Renal cortical epithelial cell (primary cell): ENCODE measurements at regions not wholly inside any gene's neighbourhood (a gene's known extent, or its start where the extent isn't known, plus 50 kb on each side); places are given as distances from the start of the nearest gene placed in this dataset.

Experiments used
- DNase-seq: peaks from one replicate; pipeline ENCODE4 v3.0.0-alpha.2; 2011; ENCODE audit warnings: low read depth

DNA sequence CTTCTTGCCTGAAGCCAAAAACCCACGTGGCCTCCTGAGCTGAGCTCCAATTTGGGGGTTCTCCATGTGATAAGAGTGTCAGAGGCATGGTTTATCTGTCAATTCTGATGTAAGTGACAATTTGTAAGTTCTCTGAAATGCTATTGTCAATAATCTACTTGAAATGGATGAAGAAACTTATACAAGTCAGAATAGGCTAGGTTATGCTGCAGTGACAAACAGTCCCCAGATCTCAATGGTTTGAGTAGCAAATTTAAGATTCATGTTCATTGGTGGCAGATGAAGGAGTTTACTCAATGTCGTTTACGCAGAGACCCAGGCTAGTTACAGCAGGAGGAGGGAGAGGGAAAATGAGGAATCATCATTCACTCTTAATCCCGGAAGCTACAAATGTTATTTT is 352.4 kb downstream of the KIF16B start:
- no peak for DNase-seq

DNA sequence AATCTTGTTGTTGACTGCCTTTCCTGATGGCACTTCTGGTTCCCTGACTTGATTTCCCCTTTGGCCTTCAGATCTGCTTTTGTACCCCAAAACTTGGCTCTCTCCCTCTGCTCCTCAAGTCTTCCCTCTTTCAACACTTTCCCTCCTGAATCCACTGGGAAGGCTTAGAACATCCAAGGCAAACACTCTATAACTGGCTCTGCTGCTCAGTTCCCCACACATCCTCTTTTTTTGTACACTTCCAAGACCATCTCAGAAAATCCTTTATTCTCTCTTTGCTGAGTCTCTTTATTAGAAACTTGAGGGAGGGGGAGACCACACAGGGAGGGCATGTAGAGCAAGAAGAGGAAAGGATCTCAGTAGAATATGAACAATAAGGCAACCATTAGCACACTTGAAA is 354.1 kb downstream of the KIF16B start:
- no peak for DNase-seq

DNA sequence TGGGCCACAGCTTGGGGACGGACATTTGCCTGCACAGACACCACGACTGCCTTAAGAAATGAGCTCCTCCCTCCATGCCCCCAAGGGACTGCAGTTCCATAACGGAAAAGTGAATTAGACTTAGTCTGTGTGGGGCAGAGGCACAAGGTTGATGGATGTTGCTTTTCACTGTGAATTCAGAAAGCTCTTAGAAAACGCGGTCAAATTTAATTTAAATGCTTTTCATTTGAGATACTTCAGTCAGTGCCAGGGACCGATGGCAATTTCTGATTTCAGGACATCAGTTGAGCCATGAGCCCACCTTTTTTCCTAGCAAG is 356.4 kb downstream of the KIF16B start:
- DNase-seq: no peak

DNA sequence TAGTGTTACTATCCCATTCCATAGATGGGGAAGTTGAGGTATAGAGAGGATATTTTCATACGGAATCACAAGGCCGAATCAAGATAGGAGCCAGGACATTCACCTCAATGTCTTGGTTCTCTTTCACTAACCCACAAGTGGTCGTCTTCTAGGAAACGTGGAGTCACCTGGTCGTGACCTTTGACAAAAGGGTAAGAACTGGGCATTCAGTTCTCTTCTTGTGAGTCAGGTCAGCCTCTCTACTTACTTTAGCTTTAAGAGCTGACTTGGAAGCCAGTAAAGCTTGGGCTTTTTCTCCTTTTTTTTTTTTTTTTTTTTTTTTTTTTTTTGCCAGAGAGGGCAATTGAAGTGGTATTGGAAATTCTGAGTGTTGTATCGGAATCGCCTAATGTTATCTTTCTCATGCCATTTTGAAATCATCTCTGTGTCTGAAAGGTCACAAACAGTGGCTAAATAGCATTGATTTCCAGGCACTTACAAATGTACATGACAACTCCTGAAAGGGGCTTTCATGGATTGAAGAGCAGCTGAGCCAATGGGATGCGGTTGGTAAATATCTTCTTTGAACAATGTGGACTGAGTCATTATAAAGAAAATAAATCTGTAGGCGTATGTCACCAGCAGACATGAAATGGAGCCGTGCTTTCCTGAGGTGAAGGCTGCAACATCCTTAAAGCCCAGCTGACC is 356.9 kb downstream of the KIF16B start:
- DNase-seq: no peak

GRCh38 chr20:16215041-16215440 is 358.2 kb downstream of the KIF16B start:
- no peak for DNase-seq

GRCh38 chr20:16212790-16213189 is 360.5 kb downstream of the KIF16B start:
- no peak for DNase-seq

- no peak for DNase-seq
Measured at GRCh38 chr20:16209951-16210361, 363.3 kb downstream of the KIF16B start.

DNA sequence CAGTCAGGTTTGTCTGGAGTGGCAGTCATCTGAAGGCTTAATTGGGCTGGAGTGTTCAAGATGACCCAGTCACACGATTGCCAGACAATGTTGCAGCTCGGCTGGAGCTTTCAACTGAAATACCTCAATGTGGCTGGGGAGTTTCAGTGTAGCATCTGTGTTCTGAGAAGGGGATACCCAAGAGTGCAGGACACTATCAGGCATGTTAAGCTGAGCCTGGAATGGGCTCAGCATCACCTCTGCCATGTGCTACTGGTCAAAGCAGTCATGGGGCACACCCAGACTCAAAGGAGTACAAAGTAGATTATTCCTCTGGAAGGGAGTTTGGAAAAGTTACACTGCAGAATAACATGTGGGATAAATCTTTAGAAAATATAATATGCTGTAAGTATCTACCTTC is 363.9 kb downstream of the KIF16B start:
- no peak for DNase-seq

DNA sequence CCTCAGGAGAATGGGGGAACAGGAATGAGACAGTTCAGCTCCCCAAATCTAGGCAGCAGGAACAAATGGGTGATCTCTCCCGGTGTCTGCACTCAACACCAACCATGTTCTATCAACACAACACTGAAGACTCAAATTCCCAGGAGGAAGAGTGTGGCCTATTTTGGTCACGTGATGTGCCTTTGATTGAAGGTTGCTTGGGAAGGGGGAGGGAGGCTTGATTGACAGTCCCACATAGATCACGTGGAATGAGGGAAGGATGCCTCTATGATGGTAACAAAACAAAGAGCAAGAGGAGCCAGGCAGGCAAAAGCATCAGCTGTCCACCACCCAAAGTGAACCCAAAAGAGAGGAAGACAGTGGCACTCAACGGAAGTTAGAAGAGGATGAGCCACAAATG is 364.8 kb downstream of the KIF16B start:
- DNase-seq: no peak

- DNase-seq: no peak
Measured at GRCh38 chr20:16206817-16207216, 366.4 kb downstream of the KIF16B start.

DNA sequence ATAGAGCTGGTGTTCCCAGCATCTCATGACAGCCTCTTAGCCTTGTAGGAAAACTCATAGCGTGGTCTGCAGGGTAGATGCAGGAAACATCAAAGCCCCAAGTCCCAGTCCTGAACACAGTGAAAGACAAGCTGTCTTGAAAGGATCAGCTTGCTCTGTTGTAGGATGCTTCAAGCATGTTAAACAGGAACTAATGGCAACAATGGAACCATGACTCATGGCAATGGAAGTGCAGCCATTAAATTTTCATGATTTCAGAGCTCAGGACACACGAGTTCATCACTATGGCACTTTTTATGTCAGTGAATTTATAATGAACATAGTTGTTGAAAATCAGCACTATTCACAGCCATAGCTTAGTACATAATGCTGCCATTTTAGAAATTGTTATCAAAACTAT is 367.7 kb downstream of the KIF16B start:
- peak; percentile 54 for DNase-seq

GRCh38 chr20:16203096-16203495 is 370.2 kb downstream of the KIF16B start:
- no peak for DNase-seq

DNA sequence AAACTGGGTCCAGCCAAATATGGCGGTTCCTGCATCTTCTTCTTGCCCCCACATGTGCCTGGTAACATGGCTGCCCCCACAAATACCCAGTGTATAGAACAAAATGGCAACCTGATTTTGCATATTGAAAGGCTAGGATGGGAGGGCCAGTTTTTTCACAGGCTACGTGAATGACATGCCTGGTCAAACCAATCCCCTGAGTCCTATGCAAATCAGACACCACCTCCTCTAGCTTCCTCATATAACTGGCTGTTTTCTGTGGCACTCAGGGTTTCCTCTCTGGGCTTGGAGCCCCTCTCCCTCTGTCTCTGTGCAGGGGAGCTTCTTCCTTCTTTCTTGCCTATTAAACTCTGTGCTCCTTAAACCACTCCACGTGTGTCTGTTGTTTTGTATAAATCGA is 372.1 kb downstream of the KIF16B start:
- DNase-seq: no peak

GRCh38 chr20:16197696-16198095 is 375.6 kb downstream of the KIF16B start:
- DNase-seq: no peak

DNA sequence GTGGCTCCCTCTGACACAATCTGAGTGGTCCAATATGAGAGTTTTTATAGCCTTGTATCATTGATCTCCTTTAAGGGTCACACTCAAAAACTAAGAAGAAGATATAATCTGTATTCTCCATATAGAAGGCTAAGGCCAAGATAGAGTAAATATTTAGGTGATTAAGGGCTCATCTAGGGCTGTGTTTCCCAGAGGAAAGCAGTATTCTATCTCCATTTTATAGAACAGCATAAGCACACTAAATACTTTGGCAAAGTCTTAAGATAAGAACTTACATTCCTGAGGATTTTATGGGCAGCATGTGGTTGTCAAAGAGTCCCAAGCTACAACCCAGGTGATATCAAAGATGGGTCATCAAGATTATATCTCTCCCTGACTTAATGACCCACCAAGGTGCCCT is 377.6 kb downstream of the KIF16B start:
- DNase-seq: no peak

- no peak for DNase-seq
Measured at GRCh38 chr20:16194617-16195360, 378.5 kb downstream of the KIF16B start.

DNA sequence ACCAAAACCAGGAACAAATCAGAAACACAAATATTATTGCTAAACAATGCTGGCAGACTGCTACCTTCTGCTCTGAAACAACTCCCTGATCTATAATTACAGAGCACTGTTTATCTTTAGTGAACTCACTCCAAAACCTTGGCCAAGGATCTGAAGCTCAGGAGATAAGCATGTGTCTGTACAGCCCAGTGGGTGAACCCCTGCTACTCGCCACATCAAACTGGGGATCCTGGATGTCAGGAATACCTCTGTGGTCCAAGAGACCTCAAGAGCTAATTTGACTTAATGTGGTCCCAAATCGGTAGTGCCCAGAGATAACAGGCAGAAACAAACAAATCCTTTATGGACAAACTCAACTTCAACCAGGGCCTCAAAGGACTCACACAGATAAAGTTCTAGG is 381.8 kb downstream of the KIF16B start:
- DNase-seq: no peak

GRCh38 chr20:16189371-16189770 is 383.9 kb downstream of the KIF16B start:
- DNase-seq: no peak

DNA sequence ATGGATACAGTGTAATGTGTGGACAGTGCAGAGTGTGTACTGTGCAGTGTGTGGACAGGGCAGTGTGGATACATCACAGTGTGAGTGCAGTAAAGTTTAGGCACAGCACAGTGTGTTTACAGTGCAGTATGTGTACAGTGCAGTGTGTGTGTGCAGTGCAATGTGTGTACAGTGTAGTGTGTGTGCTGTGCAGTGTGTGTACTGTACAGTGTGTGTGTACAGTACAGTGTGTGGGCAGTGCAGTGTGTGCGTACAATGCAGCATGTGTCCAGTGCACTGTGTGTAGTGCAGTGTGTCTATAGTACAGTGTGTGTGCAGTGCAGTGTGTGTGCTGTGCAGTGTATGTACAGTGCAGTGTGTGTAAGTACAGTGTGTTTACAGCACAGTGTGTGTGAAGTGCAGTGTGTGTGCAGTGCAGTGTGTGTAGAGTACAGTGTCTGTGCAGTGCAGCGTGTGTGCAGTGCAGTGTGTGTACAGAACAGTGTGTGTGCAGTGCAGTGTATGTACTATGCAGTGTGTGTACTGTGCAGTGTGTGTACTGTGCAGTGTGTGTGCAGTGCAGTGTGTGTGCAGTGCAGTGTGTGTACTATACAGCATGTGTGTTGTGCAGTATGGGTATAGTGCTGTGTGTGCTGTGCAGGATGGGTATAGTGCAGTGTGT is 385.2 kb downstream of the KIF16B start:
- DNase-seq: no peak

DNA sequence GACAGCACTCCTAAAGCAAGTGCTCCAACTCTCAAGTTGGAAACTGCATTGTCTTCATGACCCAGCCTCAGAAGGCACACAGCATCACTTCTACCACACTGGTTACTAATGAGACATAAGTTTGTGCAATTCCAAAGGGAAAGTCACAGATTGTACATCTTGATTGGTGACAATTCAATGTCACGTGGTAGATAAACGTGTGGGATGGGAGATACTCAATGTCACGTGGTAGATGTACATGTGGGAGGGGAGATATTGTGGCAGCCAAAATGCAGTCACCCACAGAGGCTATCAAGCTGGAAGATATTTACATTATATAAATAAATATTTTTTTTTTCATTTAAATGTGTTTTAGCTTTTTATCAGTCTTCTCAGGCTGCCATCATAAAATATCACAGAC is 393.3 kb downstream of the KIF16B start:
- DNase-seq: no peak

DNA sequence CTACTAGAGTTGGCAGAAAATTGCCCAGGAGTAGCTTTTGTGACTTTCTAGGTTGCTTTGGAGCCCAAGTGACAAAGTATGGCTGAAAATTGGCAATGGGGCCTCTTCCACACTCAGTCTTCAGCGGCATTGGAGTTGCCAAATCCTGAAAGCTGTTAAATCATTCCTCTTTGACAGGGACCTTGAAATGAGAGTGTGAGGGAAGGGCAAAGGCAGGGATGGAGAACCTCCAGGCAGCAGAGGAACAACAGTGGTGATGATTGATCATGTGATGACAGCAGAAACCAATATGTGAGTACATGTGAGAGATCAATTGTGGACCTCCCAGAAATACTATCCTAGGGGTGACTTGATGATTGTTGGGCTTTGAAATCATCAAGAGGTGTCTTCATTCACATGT is 393.9 kb downstream of the KIF16B start:
- DNase-seq: no peak

- no peak for DNase-seq
Measured at GRCh38 chr20:16178546-16179135, 394.6 kb downstream of the KIF16B start.
